HG03354 (cell line): ENCODE measurements at regions not wholly inside any gene's neighbourhood (a gene's known extent, or its start where the extent isn't known, plus 50 kb on each side); places are given as distances from the start of the nearest gene placed in this dataset.

Source experiments
- ATAC-seq: cut with Tn5 transposase; IDR thresholded peaks from one replicate; pipeline ENCODE4 v1.9.1; 2021; ENCODE audit warnings: mild to moderate bottlenecking; ENCODE audit not compliant: unreplicated experiment, poor library complexity, severe bottlenecking

DNA sequence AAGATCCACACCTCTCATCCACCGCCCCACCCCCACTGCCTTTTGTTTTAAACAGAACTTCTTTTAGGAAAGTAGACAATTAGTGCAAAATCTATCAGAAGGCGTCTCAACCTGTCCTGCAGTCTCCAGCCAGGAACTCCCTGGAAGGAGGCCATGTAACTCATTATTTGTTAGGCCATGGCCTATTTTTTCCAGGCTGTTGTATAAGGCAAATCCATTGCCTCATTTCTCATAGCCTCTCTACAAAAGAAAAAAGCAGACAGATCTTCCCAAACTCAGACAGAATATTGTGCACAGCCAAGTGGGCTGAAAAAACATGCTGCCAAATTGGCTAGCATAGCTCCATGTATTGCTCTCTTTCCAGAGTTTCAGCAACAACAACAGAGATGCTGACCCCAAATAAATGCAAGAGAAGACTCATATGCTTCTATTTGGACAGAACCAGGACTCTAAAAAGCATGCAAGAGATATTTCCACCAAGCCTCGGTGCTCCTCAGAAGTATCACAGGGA lies 770.7 kb upstream of the CXADR start:
- no peak for ATAC-seq

- ATAC-seq: no peak
Observed at GRCh38 chr21:16742741-16743140, 770.1 kb upstream of the CXADR start.

DNA sequence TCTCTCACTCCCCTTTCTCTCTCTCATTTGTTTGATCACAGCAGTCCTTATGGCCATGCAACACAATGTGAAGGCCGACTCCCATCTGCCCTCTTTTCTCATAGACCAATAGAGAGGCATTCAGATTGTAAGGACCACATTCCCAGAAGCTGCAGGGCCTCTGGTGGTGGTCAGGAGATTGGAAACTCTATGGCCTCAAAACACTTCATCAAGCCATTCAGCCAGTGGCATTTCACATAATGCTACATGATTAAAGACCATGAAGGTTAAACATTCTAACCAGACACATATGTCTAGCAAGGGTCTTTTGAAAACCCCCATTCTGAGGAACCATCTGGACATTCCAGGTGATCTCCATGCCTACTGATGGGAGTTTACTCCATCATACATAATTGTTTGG lies 769.5 kb upstream of the CXADR start:
- ATAC-seq: no peak

GRCh38 chr21:16750926-16751325 lies 761.9 kb upstream of the CXADR start:
- no peak for ATAC-seq

- no peak for ATAC-seq
Observed at GRCh38 chr21:16751695-16752474, 761.0 kb upstream of the CXADR start.

GRCh38 chr21:16752475-16752857 lies 760.4 kb upstream of the CXADR start:
- ATAC-seq: no peak

GRCh38 chr21:16755061-16755460 lies 757.8 kb upstream of the CXADR start:
- ATAC-seq: no peak

- ATAC-seq: no peak
Observed at GRCh38 chr21:16767201-16767600, 745.6 kb upstream of the CXADR start.

GRCh38 chr21:16768096-16768495 lies 744.7 kb upstream of the CXADR start:
- ATAC-seq: no peak

GRCh38 chr21:16770266-16770665 lies 742.6 kb upstream of the CXADR start:
- no peak for ATAC-seq

DNA sequence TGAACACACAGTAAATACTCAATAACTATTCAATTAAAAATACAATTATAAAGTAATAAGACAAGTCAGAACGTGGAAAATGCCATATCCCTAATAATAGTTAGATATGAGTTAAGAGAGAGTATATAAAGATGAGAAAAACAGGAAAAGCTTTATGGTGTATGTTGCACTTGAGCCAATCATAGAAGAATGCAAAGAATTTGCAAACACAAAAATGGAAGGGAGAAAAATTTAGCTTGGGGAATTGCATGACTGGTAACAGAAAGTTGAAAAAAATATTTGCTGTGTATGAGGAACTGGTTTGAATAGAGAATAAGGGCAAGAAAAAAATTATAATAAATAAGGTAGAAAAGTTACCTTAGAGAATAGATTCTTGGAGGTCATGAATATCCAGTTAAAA lies 739.6 kb upstream of the CXADR start:
- no peak for ATAC-seq

- no peak for ATAC-seq
Observed at GRCh38 chr21:16775076-16775475, 737.8 kb upstream of the CXADR start.

DNA sequence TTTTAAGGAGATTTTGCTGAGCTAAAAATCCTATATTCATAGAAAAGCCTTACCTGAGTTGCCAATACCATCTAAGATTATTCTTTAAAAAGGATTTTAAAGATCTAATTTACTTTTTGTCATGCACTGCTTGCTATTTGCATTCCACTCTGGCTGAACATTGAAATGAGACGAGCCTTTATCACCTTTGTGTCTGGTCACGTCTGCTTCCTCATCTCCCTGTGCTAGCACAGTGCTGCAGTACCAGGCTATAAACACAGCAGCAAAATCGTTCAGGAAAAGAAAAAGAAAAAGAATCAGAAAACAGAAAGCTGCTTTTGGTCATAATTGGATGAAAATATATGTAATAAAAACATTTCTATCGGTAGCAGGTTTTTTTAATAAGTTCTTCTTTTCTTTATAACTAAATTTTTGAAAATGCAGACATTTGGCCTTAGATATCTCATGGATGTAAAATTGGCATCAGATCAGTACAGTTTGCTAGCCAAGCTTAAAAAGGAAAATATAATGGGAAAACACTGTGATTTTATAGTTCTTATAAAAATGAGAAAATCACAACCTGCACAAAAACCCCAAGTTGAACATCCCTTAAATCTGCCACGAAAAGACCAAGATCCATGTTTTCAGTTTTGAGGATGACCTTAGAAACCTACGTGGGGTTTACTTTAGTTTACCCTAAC lies 735.7 kb upstream of the CXADR start:
- ATAC-seq: no peak

DNA sequence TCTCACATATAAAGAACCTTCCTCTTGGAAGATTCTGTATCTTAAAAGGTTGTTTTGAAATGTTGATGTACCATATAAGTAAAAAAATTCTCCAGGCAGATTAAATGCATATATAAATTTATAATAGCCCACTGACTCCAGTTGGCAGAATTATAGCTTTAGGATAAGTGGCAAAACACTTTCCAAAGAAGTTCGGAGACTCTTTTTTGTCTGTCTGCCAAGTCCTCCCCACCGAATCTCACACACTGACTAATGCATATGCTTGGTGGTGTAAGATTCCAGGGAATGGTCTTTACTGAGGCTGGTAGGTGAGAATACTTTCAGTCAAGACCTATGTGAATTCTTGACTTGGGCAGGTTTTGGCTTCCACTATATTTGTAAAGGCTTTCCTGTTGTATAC lies 724.3 kb upstream of the CXADR start:
- no peak for ATAC-seq

- ATAC-seq: no peak
Observed at GRCh38 chr21:16789636-16790035, 723.2 kb upstream of the CXADR start.

DNA sequence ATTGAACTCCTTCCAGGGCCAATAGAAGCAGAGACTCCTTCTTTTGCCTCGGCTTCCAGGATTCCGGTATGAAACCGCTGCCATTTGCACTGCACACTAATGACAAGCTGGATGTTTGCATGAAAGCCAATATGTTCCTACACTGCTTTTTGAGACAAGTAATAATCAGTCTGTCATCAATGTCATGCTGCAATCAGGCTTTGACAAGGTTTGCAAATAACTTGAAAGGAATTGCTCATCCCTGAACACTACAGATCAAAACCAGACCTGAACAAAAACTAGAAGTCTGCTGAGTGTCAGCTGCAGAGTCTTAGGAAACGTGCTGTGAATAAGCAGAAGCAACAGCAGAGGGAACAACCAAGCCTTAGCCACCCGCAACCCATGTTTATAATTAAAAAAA lies 720.7 kb upstream of the CXADR start:
- ATAC-seq: no peak

DNA sequence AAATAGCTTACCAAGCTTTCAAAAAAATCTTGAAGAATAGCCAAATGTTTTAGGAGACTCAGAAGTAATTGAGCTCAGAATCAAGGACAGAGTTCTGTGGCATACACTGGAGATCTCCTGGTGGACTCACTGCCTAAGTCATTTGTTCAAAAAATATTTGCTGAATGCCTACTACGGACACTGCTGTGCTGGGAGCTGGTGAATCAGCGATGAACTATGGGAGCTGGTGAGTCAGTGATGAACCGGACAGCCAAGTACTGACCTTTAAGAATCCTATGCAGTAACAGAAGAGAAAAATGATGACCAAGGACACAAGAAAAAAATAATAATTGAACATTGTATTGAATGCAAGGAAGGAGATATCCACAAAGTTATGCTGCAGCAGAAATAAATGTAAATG lies 717.9 kb upstream of the CXADR start:
- no peak for ATAC-seq

DNA sequence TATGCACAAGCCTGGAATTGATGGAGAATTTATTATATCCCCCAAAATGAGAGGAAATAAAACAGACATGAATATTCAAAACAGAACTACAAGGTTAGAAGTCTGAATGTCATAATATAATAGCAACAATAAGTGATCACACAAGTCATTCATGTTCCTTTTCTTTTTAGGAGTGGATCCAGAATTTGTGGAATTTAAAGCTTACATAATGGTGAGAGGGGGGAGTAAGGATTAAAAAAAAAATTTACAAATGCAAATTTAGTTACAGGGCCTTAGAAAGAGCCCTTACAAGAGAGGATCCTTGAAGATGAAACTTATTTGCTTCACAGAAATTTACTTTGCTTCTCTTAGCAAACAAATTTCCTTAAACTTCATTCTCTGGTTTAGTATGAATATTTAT lies 716.1 kb upstream of the CXADR start:
- ATAC-seq: no peak

DNA sequence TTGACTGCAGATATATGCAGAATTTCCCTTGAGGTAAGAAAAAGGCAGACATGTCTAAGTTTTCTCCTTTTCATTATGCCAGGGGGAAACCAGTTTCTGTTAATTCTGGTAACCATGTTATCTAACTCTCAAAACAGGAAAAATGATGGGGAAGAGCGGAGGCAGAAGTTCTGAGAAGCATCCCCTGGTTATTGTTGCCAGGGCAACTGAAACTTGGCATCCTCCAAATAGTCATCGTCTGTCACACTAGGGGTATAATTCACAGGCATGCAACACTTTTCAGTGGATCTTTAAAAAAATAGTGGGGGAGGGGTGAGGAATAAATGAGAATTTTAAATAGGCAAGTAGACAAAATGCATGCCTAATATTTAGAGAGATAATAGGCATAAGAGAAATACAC lies 715.3 kb upstream of the CXADR start:
- ATAC-seq: no peak

GRCh38 chr21:16797966-16798365 lies 714.9 kb upstream of the CXADR start:
- no peak for ATAC-seq

GRCh38 chr21:16800536-16801275 lies 712.1 kb upstream of the CXADR start:
- ATAC-seq: no peak
